ENCODE measurements at regions not wholly inside any gene's neighbourhood (a gene's known extent, or its start where the extent isn't known, plus 50 kb on each side); places are given as distances from the start of the nearest gene placed in this dataset.

GRCh38 chr5:123754908-123755307 is 242.9 kb downstream of the CSNK1G3 start:
- H3K36me3 ChIP-seq (ENCODE audit: control insufficient read depth in 2 of 2, extremely low read depth in 1 of 2, insufficient read depth in 2 of 2, low read length in 2 of 2) = no peaks in the 10 kb centered on the region
- H3K4me2 ChIP-seq (ENCODE audit: insufficient read depth, low read length) = no peak overlapping the region
- FAIRE-seq = no peak
- DNase-seq (ENCODE audit: low read depth, low spot score) = no peak
- no peak for TF ChIP-seq FOS (IDR thresholded peaks at IDR 0.05; ENCODE audit: borderline replicate concordance, insufficient read depth, low read length)
- no peak for TF ChIP-seq POLR2AphosphoS5 (IDR thresholded peaks at IDR 0.05; ENCODE audit: insufficient read depth, low read depth, low read length)
- TF ChIP-seq POLR2A (IDR thresholded peaks at IDR 0.05; ENCODE audit: low read depth, low read length) = no peak
- no peak for TF ChIP-seq JUN (IDR thresholded peaks at IDR 0.05; ENCODE audit: borderline replicate concordance, insufficient read depth, insufficient read length, low read depth)
- no peaks in the 10 kb centered on the region for H3K27me3 ChIP-seq (ENCODE audit: control insufficient read depth in 2 of 2, insufficient read depth in 2 of 2, low read length in 2 of 2)
- BruUV-seq (replicated peaks) = no TSS peak
- ChIA-PET POLR2A (no interaction called here), CTCF (no interaction called here)
- H3K27ac ChIP-seq (ENCODE audit: insufficient read depth, low read depth, low read length) = no peak overlapping the region
- no peaks in the 10 kb centered on the region for H3K79me2 ChIP-seq (ENCODE audit: control insufficient read depth, insufficient read depth, low read length)
- intact Hi-C loops (cut with micrococcal nuclease) (no loop called here), dilution Hi-C loops (cut with MboI; ENCODE audit: extremely low pct_ligation_motif_present, low sequenced_read_pairs) (no loop called here)
- H4K20me1 ChIP-seq (replicated peaks; ENCODE audit: control insufficient read depth, extremely low read depth, insufficient read depth, low read length) = no peaks in the 10 kb centered on the region
- no peaks in the 10 kb centered on the region for H3K9me1 ChIP-seq (replicated peaks; ENCODE audit: control insufficient read depth, extremely low read depth, insufficient read depth, low read length)
- no peak overlapping the region for H3K9ac ChIP-seq (replicated peaks; ENCODE audit: extremely low read depth, insufficient read depth, low read length)
- H3K4me3 ChIP-seq (replicated peaks in 1 of 3; ENCODE audit: insufficient read depth in 1 of 3, low read depth in 1 of 3, low read length in 3 of 3) = no peak overlapping the region
- H3K4me1 ChIP-seq (ENCODE audit: control insufficient read depth, extremely low read depth, insufficient read depth, low read length) = no peaks in the 10 kb centered on the region
- no peaks in the 10 kb centered on the region for H3K9me3 ChIP-seq (replicated peaks; ENCODE audit: control insufficient read depth, insufficient read depth, low read length)
- no peak overlapping the region for H2AFZ ChIP-seq (ENCODE audit: low read depth, low read length)

- Histone ChIP-seq H3K27me3 (ENCODE audit: control insufficient read depth in 2 of 2, insufficient read depth in 2 of 2, low read length in 2 of 2) (no peaks in the 10 kb centered on the region), H3K36me3 (ENCODE audit: control insufficient read depth in 2 of 2, extremely low read depth in 1 of 2, insufficient read depth in 2 of 2, low read length in 2 of 2) (no peaks in the 10 kb centered on the region), H4K20me1 (replicated peaks; ENCODE audit: control insufficient read depth, extremely low read depth, insufficient read depth, low read length) (no peaks in the 10 kb centered on the region), H3K9me3 (replicated peaks; ENCODE audit: control insufficient read depth, insufficient read depth, low read length) (no peaks in the 10 kb centered on the region), H2AFZ (ENCODE audit: low read depth, low read length) (no peak overlapping the region), H3K4me1 (ENCODE audit: control insufficient read depth, extremely low read depth, insufficient read depth, low read length) (no peaks in the 10 kb centered on the region), H3K79me2 (ENCODE audit: control insufficient read depth, insufficient read depth, low read length) (no peaks in the 10 kb centered on the region), H3K9ac (replicated peaks; ENCODE audit: extremely low read depth, insufficient read depth, low read length) (no peak overlapping the region), H3K27ac (ENCODE audit: insufficient read depth, low read depth, low read length) (no peak overlapping the region), H3K4me3 (replicated peaks in 1 of 3; ENCODE audit: insufficient read depth in 1 of 3, low read depth in 1 of 3, low read length in 3 of 3) (no peak overlapping the region), H3K4me2 (ENCODE audit: insufficient read depth, low read length) (no peak overlapping the region), H3K9me1 (replicated peaks; ENCODE audit: control insufficient read depth, extremely low read depth, insufficient read depth, low read length) (no peaks in the 10 kb centered on the region)
- dilution Hi-C loops (cut with MboI; ENCODE audit: extremely low pct_ligation_motif_present, low sequenced_read_pairs) (no loop called here), intact Hi-C loops (cut with micrococcal nuclease) (no loop called here)
- POLR2A ChIA-PET = no interaction called here
- CTCF ChIA-PET = no interaction called here
- TF ChIP-seq, protein P1, sequence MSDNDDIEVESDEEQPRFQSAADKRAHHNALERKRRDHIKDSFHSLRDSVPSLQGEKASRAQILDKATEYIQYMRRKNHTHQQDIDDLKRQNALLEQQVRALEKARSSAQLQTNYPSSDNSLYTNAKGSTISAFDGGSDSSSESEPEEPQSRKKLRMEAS (IDR thresholded peaks at IDR 0.05; ENCODE audit: insufficient read depth, insufficient read length) = no peak
- no peak for TF ChIP-seq GATA2 (IDR thresholded peaks at IDR 0.05; ENCODE audit: insufficient read depth, insufficient read length, low read depth, low read length)
- TF ChIP-seq, protein P2, sequence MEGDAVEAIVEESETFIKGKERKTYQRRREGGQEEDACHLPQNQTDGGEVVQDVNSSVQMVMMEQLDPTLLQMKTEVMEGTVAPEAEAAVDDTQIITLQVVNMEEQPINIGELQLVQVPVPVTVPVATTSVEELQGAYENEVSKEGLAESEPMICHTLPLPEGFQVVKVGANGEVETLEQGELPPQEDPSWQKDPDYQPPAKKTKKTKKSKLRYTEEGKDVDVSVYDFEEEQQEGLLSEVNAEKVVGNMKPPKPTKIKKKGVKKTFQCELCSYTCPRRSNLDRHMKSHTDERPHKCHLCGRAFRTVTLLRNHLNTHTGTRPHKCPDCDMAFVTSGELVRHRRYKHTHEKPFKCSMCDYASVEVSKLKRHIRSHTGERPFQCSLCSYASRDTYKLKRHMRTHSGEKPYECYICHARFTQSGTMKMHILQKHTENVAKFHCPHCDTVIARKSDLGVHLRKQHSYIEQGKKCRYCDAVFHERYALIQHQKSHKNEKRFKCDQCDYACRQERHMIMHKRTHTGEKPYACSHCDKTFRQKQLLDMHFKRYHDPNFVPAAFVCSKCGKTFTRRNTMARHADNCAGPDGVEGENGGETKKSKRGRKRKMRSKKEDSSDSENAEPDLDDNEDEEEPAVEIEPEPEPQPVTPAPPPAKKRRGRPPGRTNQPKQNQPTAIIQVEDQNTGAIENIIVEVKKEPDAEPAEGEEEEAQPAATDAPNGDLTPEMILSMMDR (IDR thresholded peaks at IDR 0.05; ENCODE audit: extremely low read depth in 1 of 2, insufficient read depth in 1 of 2, low read depth in 1 of 2, low read length in 2 of 2) = no peak
- TF ChIP-seq JUN (IDR thresholded peaks at IDR 0.05; ENCODE audit: borderline replicate concordance, insufficient read depth, insufficient read length, low read depth) = no peak
- TF ChIP-seq POLR2AphosphoS5 (IDR thresholded peaks at IDR 0.05; ENCODE audit: insufficient read depth, low read depth, low read length) = no peak
- no peak for TF ChIP-seq EZH2 (IDR thresholded peaks at IDR 0.05; ENCODE audit: borderline replicate concordance, low read depth, low read length, severe bottlenecking)
- TF ChIP-seq FOS (IDR thresholded peaks at IDR 0.05; ENCODE audit: borderline replicate concordance, insufficient read depth, low read length) = no peak
- no peak for TF ChIP-seq POLR2A (IDR thresholded peaks at IDR 0.05; ENCODE audit: low read depth, low read length)
- no peak for TF ChIP-seq MYC (IDR thresholded peaks at IDR 0.05; ENCODE audit: low read depth, low read length)
- FAIRE-seq (no peak), DNase-seq (ENCODE audit: low read depth, low spot score) (no peak)
- BruUV-seq (replicated peaks) = no TSS peak
These were observed 242.2 kb downstream of the CSNK1G3 start for GRCh38 chr5:123753937-123754891.

Measured in endothelial cell of umbilical vein (primary cell).